Keratinocyte (primary cell): ENCODE measurements at regions not wholly inside any gene's neighbourhood (a gene's known extent, or its start where the extent isn't known, plus 50 kb on each side); places are given as distances from the start of the nearest gene placed in this dataset.

ENCODE experiments used
- DNase-seq: peaks from one replicate; pipeline ENCODE4 v3.0.0-alpha.2; 2011; ENCODE audit warnings: low read depth, missing footprints, low spot score
- FAIRE-seq: peaks from 2 replicates; lab custom pipeline; 2011; peaks lifted over from hg19 to GRCh38; lab: Jason Lieb, UNC
- H2AFZ ChIP-seq: 2 replicates; pipeline ENCODE4 v1.6.0; 2012; ENCODE audit warnings: low read length, control low read depth, inconsistent platforms; ENCODE audit not compliant: control insufficient read depth
- H3K27ac ChIP-seq: 2 replicates; pipeline ENCODE4 v1.5.1; 2011; ENCODE audit warnings: low read length; ENCODE audit not compliant: control insufficient read depth, insufficient read depth
- H3K27me3 ChIP-seq: 3 replicates; pipeline ENCODE4 v1.6.0; 2011; ENCODE audit warnings: low read length; ENCODE audit not compliant: control insufficient read depth, insufficient read depth; ENCODE audit errors: extremely low read depth
- H3K36me3 ChIP-seq, 2 experiments: 2 replicates in 1 of 2; 3 replicates in 1 of 2; pipeline ENCODE4 v1.5.1; 2011; ENCODE audit warnings: low read length in 2 of 2, mild to moderate bottlenecking in 1 of 2; ENCODE audit not compliant: control insufficient read depth in 2 of 2, insufficient read depth in 2 of 2; ENCODE audit errors: extremely low read depth in 1 of 2
- H3K4me1 ChIP-seq: 3 replicates; pipeline ENCODE4 v1.5.1; 2011; ENCODE audit warnings: low read length; ENCODE audit not compliant: control insufficient read depth, insufficient read depth; ENCODE audit errors: extremely low read depth
- H3K4me2 ChIP-seq: 3 replicates; pipeline ENCODE4 v1.6.0; 2011; ENCODE audit warnings: low read depth, low read length; ENCODE audit not compliant: control insufficient read depth, insufficient read depth; ENCODE audit errors: extremely low read depth
- H3K4me3 ChIP-seq, 3 experiments: fragments of 200-600 bp in 1 of 3; sonication (generic) in 1 of 3; 2 replicates in 2 of 3; 3 replicates in 1 of 3; pipeline ENCODE4 v1.5.1; 2011 to 2016; ENCODE audit warnings: low read length in 3 of 3, mild to moderate bottlenecking in 3 of 3, control low read depth in 2 of 3, inconsistent platforms in 1 of 3, low read depth in 1 of 3, mixed read lengths in 1 of 3, mixed run types in 1 of 3, moderate library complexity in 1 of 3; ENCODE audit not compliant: control insufficient read depth in 2 of 3, insufficient read depth in 2 of 3; ENCODE audit errors: extremely low read depth in 1 of 3
- H3K79me2 ChIP-seq: 2 replicates; pipeline ENCODE4 v1.6.0; 2012; ENCODE audit warnings: low read length; ENCODE audit not compliant: control insufficient read depth, insufficient read depth
- H3K9ac ChIP-seq: 3 replicates; pipeline ENCODE4 v1.6.0; 2011; ENCODE audit warnings: low read length; ENCODE audit not compliant: control insufficient read depth, insufficient read depth; ENCODE audit errors: extremely low read depth
- H3K9me1 ChIP-seq: 3 replicates; pipeline ENCODE4 v1.6.0; 2011; ENCODE audit warnings: low read length; ENCODE audit not compliant: control insufficient read depth, insufficient read depth; ENCODE audit errors: extremely low read depth
- H3K9me3 ChIP-seq: 2 replicates; pipeline ENCODE4 v1.5.1; 2012; ENCODE audit warnings: low read depth, low read length; ENCODE audit not compliant: control insufficient read depth
- H4K20me1 ChIP-seq: 3 replicates; pipeline ENCODE4 v1.6.0; 2011; ENCODE audit warnings: low read length; ENCODE audit not compliant: control insufficient read depth, insufficient read depth; ENCODE audit errors: extremely low read depth
- EZH2 ChIP-seq: IDR thresholded peaks from one replicate; pipeline ENCODE4 v1.6.1; 2012; ENCODE audit warnings: inconsistent platforms, mild to moderate bottlenecking, low read length, moderate library complexity
- dilution Hi-C: fragments of 300-500 bp; cut with MboI; formaldehyde crosslinking; loops from one replicate; pipeline ENCODE4 v1.7.0; 2020; ENCODE audit warnings: low sequenced_read_pairs; ENCODE audit not compliant: extremely low pct_ligation_motif_present
- TF ChIP-seq, protein P1 (sequence below), 3 experiments: IDR thresholded peaks in 1 of 3; conservative IDR thresholded peaks in 1 of 3; optimal IDR thresholded peaks in 1 of 3; 2 replicates in 2 of 3; 3 replicates in 1 of 3; pipeline versions ENCODE3 to v1.5.1; 2011; ENCODE audit warnings: low read length in 3 of 3, mild to moderate bottlenecking in 3 of 3, moderate library complexity in 2 of 3, control low read depth in 1 of 3, inconsistent platforms in 1 of 3; ENCODE audit not compliant: insufficient read depth in 2 of 3; ENCODE audit errors: extremely low read depth in 1 of 3

DNA sequence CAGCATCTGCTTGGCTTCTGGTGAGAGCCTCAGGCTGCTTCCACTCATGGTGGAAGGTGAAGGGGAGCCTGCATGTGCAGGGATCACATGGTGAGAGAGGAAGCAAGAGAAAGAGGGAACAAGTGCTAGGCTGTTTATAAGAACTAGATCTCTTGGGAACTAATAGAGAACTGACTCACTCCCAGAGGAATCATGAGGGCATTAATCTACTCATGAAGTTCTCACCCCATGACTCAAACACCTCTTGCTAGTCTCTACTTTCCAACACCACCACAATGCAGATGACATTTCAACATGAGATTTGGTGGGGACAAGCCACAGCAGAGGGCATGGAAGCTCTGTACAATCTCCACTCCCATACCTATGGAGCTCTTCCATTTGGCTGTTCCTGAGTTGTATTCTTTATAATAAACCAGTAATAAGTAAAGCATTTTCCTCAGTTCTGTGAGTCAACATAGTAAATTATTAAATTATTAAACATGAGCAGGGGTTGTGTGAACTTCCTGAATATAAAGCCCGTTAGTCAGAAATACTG lies 524.1 kb upstream of the NRSN1 start:
- Histone ChIP-seq H3K4me1 (no peaks in the 10 kb centered on the region), H4K20me1 (no peaks in the 10 kb centered on the region), H3K4me2 (no peak overlapping the region), H3K79me2 (no peaks in the 10 kb centered on the region), H3K27ac (no peak overlapping the region), H3K9ac (no peak overlapping the region), H3K36me3 (no peaks in the 10 kb centered on the region), H2AFZ (no peak overlapping the region), H3K27me3 (no peaks in the 10 kb centered on the region), H3K9me1 (no peaks in the 10 kb centered on the region), H3K9me3 (no peaks in the 10 kb centered on the region), H3K4me3 (no peak overlapping the region)
- FAIRE-seq (no peak), DNase-seq (no peak)
- dilution Hi-C loops, result no loop called here
- TF ChIP-seq EZH2, result no peak

DNA sequence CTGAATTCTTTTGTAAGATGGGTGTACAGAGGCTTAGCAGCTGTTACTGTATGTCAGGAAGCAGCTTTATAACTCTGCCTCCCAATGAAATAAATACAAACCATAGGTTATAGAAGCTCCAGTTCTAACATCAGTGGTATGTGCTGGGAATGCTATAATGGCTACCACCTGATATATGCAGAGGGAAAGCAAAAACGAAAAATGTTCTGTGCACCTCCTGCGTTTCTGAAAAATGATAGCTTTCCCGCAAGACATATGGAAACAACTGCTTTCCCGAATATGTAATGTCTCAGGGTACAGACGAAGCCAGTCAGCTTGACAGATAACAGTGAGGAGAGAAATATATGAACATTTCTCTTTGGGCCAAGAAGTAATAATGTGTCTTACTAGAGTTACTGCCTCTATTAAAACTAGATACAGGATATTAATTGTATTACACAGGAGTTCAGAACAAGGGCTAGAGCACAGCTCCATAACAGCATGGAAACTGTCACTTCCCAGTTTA lies 517.0 kb upstream of the NRSN1 start:
- no peaks in the 10 kb centered on the region for H4K20me1 ChIP-seq
- H3K79me2 ChIP-seq, result no peaks in the 10 kb centered on the region
- no peak overlapping the region for H3K4me3 ChIP-seq
- H3K9ac ChIP-seq, result no peak overlapping the region
- TF ChIP-seq EZH2, result no peak
- TF ChIP-seq, protein P1, sequence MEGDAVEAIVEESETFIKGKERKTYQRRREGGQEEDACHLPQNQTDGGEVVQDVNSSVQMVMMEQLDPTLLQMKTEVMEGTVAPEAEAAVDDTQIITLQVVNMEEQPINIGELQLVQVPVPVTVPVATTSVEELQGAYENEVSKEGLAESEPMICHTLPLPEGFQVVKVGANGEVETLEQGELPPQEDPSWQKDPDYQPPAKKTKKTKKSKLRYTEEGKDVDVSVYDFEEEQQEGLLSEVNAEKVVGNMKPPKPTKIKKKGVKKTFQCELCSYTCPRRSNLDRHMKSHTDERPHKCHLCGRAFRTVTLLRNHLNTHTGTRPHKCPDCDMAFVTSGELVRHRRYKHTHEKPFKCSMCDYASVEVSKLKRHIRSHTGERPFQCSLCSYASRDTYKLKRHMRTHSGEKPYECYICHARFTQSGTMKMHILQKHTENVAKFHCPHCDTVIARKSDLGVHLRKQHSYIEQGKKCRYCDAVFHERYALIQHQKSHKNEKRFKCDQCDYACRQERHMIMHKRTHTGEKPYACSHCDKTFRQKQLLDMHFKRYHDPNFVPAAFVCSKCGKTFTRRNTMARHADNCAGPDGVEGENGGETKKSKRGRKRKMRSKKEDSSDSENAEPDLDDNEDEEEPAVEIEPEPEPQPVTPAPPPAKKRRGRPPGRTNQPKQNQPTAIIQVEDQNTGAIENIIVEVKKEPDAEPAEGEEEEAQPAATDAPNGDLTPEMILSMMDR (optimal IDR thresholded peaks at IDR 0.05 in 1 of 3, IDR thresholded peaks at IDR 0.05 in 1 of 3, conservative IDR thresholded peaks at IDR 0.05 in 1 of 3; ENCODE audit: extremely low read depth in 1 of 3, insufficient read depth in 2 of 3, low read length in 3 of 3), result no peak
- H3K4me1 ChIP-seq, result no peaks in the 10 kb centered on the region
- dilution Hi-C loops, result no loop called here
- H3K4me2 ChIP-seq, result no peak overlapping the region
- no peak overlapping the region for H3K27ac ChIP-seq
- no peaks in the 10 kb centered on the region for H3K9me1 ChIP-seq
- no peaks in the 10 kb centered on the region for H3K36me3 ChIP-seq
- no peak for DNase-seq
- no peaks in the 10 kb centered on the region for H3K9me3 ChIP-seq
- FAIRE-seq, result no peak
- no peak overlapping the region for H2AFZ ChIP-seq
- no peaks in the 10 kb centered on the region for H3K27me3 ChIP-seq
